ENCODE measurements at regions not wholly inside any gene's neighbourhood (a gene's known extent, or its start where the extent isn't known, plus 50 kb on each side); places are given as distances from the start of the nearest gene placed in this dataset.
"Not testable (repeated sequence)": the region's sequence is repeated elsewhere in the genome, so short reads cannot be mapped to it uniquely, and the experiment has no call there.

- H3K4me3 ChIP-seq (ENCODE audit: low read length), result no peak overlapping the region
- Mint-ChIP-seq H3K9me3 (peaks cover 0 to 6% (median 0%) of the 10 kb centered on the region in 11 donors), H3K4me3 (no peak overlapping the region), H3K27me3 (peaks cover 0 to 12% (median 0%) of the 10 kb centered on the region in 5 donors), H3K27ac (no peak overlapping the region), H3K36me3 (no peaks in the 10 kb centered on the region), H3K4me1 (no peaks in the 10 kb centered on the region)
- ChIA-PET CTCF (no interaction called here), POLR2A (no interaction called here)
- no peaks in the 10 kb centered on the region for H3K27me3 ChIP-seq (ENCODE audit: control insufficient read depth in 2 of 2, insufficient read depth in 2 of 2, low read length in 2 of 2)
- H3K36me3 ChIP-seq (ENCODE audit: control insufficient read depth in 2 of 3, insufficient read depth in 3 of 3, low read length in 3 of 3), result no peaks in the 10 kb centered on the region
- H3K9me3 ChIP-seq (ENCODE audit: control insufficient read depth in 2 of 3, low read length in 3 of 3), result no peaks in the 10 kb centered on the region
- intact Hi-C loops (cut with micrococcal nuclease), result no loop called here
- no peak overlapping the region for H3K27ac ChIP-seq (ENCODE audit: low read depth, low read length)
- no peak for DNase-seq
- no peak for ATAC-seq
- H3K4me1 ChIP-seq (ENCODE audit: control insufficient read depth in 2 of 2, insufficient read depth in 2 of 2, low read length in 2 of 2), result no peaks in the 10 kb centered on the region
These were observed 959.6 kb downstream of the SLC4A3 start for GRCh38 chr2:220586980-220587530.

GRCh38 chr2:220588148-220588547 is 960.7 kb downstream of the SLC4A3 start:
- ChIA-PET CTCF (no interaction called here), POLR2A (no interaction called here)
- no peaks in the 10 kb centered on the region for H3K36me3 Mint-ChIP-seq
- no peak overlapping the region for H3K27ac ChIP-seq (ENCODE audit: low read depth, low read length)
- H3K27ac Mint-ChIP-seq, result no peak overlapping the region
- no peaks in the 10 kb centered on the region for H3K9me3 ChIP-seq (ENCODE audit: control insufficient read depth in 2 of 3, low read length in 3 of 3)
- no peak for DNase-seq
- no peak overlapping the region for H3K4me3 ChIP-seq (ENCODE audit: low read length)
- H3K27me3 Mint-ChIP-seq, result peaks cover 0 to 14% (median 0%) of the 10 kb centered on the region in 5 donors
- no peak overlapping the region for H3K4me3 Mint-ChIP-seq
- peaks cover 0 to 6% (median 0%) of the 10 kb centered on the region in 11 donors for H3K9me3 Mint-ChIP-seq
- H3K27me3 ChIP-seq (ENCODE audit: control insufficient read depth in 2 of 2, insufficient read depth in 2 of 2, low read length in 2 of 2), result no peaks in the 10 kb centered on the region
- ATAC-seq, result no peak
- intact Hi-C loops (cut with micrococcal nuclease), result no loop called here
- H3K36me3 ChIP-seq (ENCODE audit: control insufficient read depth in 2 of 3, insufficient read depth in 3 of 3, low read length in 3 of 3), result no peaks in the 10 kb centered on the region
- no peaks in the 10 kb centered on the region for H3K4me1 ChIP-seq (ENCODE audit: control insufficient read depth in 2 of 2, insufficient read depth in 2 of 2, low read length in 2 of 2)
- no peaks in the 10 kb centered on the region for H3K4me1 Mint-ChIP-seq

- POLR2A ChIA-PET, result no interaction called here
- DNase-seq (no peak), ATAC-seq (no peak)
- Mint-ChIP-seq H3K36me3 (no peaks in the 10 kb centered on the region), H3K4me1 (no peaks in the 10 kb centered on the region), H3K9me3 (peaks cover 0 to 6% (median 0%) of the 10 kb centered on the region in 11 donors), H3K4me3 (no peak overlapping the region), H3K27me3 (peaks cover 0 to 18% (median 0%) of the 10 kb centered on the region in 5 donors), H3K27ac (no peak overlapping the region)
- Histone ChIP-seq H3K27me3 (ENCODE audit: control insufficient read depth in 2 of 2, insufficient read depth in 2 of 2, low read length in 2 of 2) (no peaks in the 10 kb centered on the region), H3K9me3 (ENCODE audit: control insufficient read depth in 2 of 3, low read length in 3 of 3) (no peaks in the 10 kb centered on the region), H3K4me1 (ENCODE audit: control insufficient read depth in 2 of 2, insufficient read depth in 2 of 2, low read length in 2 of 2) (no peaks in the 10 kb centered on the region), H3K27ac (ENCODE audit: low read depth, low read length) (no peak overlapping the region), H3K36me3 (ENCODE audit: control insufficient read depth in 2 of 3, insufficient read depth in 3 of 3, low read length in 3 of 3) (no peaks in the 10 kb centered on the region), H3K4me3 (ENCODE audit: low read length) (no peak overlapping the region)
- CTCF ChIA-PET, result no interaction called here
- intact Hi-C loops (cut with micrococcal nuclease), result no loop called here
These were observed 963.0 kb downstream of the SLC4A3 start for GRCh38 chr2:220590476-220590875.

- Mint-ChIP-seq H3K4me3 (no peak overlapping the region), H3K27ac (no peak overlapping the region), H3K9me3 (peaks cover 0 to 5% (median 0%) of the 10 kb centered on the region in 11 donors), H3K27me3 (peaks cover 0 to 13% (median 0%) of the 10 kb centered on the region in 5 donors), H3K4me1 (no peaks in the 10 kb centered on the region), H3K36me3 (no peaks in the 10 kb centered on the region)
- Histone ChIP-seq H3K4me1 (ENCODE audit: control insufficient read depth in 2 of 2, insufficient read depth in 2 of 2, low read length in 2 of 2) (no peaks in the 10 kb centered on the region), H3K36me3 (ENCODE audit: control insufficient read depth in 2 of 3, insufficient read depth in 3 of 3, low read length in 3 of 3) (no peaks in the 10 kb centered on the region), H3K9me3 (ENCODE audit: control insufficient read depth in 2 of 3, low read length in 3 of 3) (no peaks in the 10 kb centered on the region), H3K27ac (ENCODE audit: low read depth, low read length) (no peak overlapping the region), H3K4me3 (ENCODE audit: low read length) (no peak overlapping the region), H3K27me3 (ENCODE audit: control insufficient read depth in 2 of 2, insufficient read depth in 2 of 2, low read length in 2 of 2) (no peaks in the 10 kb centered on the region)
- ChIA-PET POLR2A (no interaction called here), CTCF (no interaction called here)
- no peak for DNase-seq
- intact Hi-C loops (cut with micrococcal nuclease), result no loop called here
- ATAC-seq, result no peak
These were observed 966.1 kb downstream of the SLC4A3 start for GRCh38 chr2:220593526-220593925.

DNA sequence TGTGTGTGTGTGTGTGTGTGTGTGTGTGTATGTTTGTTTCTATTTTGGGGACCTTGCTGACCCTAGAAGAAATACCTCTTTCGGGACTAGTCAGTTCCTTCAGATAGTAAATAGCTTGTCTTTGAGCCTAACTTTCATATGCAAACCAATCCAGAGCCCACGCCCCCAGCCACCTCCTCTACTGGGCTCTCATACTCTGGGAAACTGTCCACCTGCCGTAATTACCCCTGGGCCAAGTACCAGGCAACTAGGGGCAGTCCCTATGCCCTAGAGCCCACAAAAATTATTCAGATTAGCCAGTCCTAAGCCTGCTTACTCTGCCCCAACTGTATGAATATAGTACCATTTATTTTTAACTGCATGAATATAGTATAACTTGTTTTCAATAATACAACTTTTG is 970.4 kb downstream of the EPHA4 start:
- no peak overlapping the region for H3K27ac ChIP-seq (ENCODE audit: low read depth, low read length)
- no peaks in the 10 kb centered on the region for H3K36me3 Mint-ChIP-seq
- CTCF ChIA-PET, result no interaction called here
- intact Hi-C loops (cut with micrococcal nuclease), result no loop called here
- peaks cover 0 to 5% (median 0%) of the 10 kb centered on the region in 5 donors for H3K27me3 Mint-ChIP-seq
- DNase-seq (no peak), ATAC-seq (no peak)
- no peak overlapping the region for H3K4me3 ChIP-seq (ENCODE audit: low read length)
- no peaks in the 10 kb centered on the region for H3K9me3 ChIP-seq (ENCODE audit: control insufficient read depth in 2 of 3, low read length in 3 of 3)
- H3K4me1 ChIP-seq (ENCODE audit: control insufficient read depth in 2 of 2, insufficient read depth in 2 of 2, low read length in 2 of 2), result no peaks in the 10 kb centered on the region
- no peak overlapping the region for H3K4me3 Mint-ChIP-seq
- no peaks in the 10 kb centered on the region for H3K4me1 Mint-ChIP-seq
- POLR2A ChIA-PET, result no interaction called here
- no peaks in the 10 kb centered on the region for H3K36me3 ChIP-seq (ENCODE audit: control insufficient read depth in 2 of 3, insufficient read depth in 3 of 3, low read length in 3 of 3)
- H3K9me3 Mint-ChIP-seq, result peaks cover 0 to 15% (median 0%) of the 10 kb centered on the region in 11 donors
- H3K27me3 ChIP-seq (ENCODE audit: control insufficient read depth in 2 of 2, insufficient read depth in 2 of 2, low read length in 2 of 2), result no peaks in the 10 kb centered on the region
- H3K27ac Mint-ChIP-seq, result no peak overlapping the region

GRCh38 chr2:220613004-220613403 is 959.1 kb downstream of the EPHA4 start:
- H3K4me3 Mint-ChIP-seq; intact Hi-C loops (cut with micrococcal nuclease); H3K9me3 Mint-ChIP-seq; H3K27ac ChIP-seq (ENCODE audit: low read depth, low read length); CTCF ChIA-PET; H3K36me3 ChIP-seq (ENCODE audit: control insufficient read depth in 2 of 3, insufficient read depth in 3 of 3, low read length in 3 of 3); H3K27me3 ChIP-seq (ENCODE audit: control insufficient read depth in 2 of 2, insufficient read depth in 2 of 2, low read length in 2 of 2); H3K9me3 ChIP-seq (ENCODE audit: control insufficient read depth in 2 of 3, low read length in 3 of 3); H3K4me1 Mint-ChIP-seq; H3K4me1 ChIP-seq (ENCODE audit: control insufficient read depth in 2 of 2, insufficient read depth in 2 of 2, low read length in 2 of 2); DNase-seq; H3K4me3 ChIP-seq (ENCODE audit: low read length); POLR2A ChIA-PET; H3K36me3 Mint-ChIP-seq; ATAC-seq; H3K27ac Mint-ChIP-seq; H3K27me3 Mint-ChIP-seq: not testable (repeated sequence)

- Histone ChIP-seq H3K9me3 (ENCODE audit: control insufficient read depth in 2 of 3, low read length in 3 of 3) (no peaks in the 10 kb centered on the region), H3K27me3 (ENCODE audit: control insufficient read depth in 2 of 2, insufficient read depth in 2 of 2, low read length in 2 of 2) (no peaks in the 10 kb centered on the region), H3K36me3 (ENCODE audit: control insufficient read depth in 2 of 3, insufficient read depth in 3 of 3, low read length in 3 of 3) (no peaks in the 10 kb centered on the region), H3K4me3 (ENCODE audit: low read length) (no peak overlapping the region), H3K4me1 (ENCODE audit: control insufficient read depth in 2 of 2, insufficient read depth in 2 of 2, low read length in 2 of 2) (no peaks in the 10 kb centered on the region), H3K27ac (ENCODE audit: low read depth, low read length) (no peak overlapping the region)
- no peak for ATAC-seq
- H3K27ac Mint-ChIP-seq, result no peak overlapping the region
- H3K4me3 Mint-ChIP-seq, result no peak overlapping the region
- peaks cover 0 to 5% (median 0%) of the 10 kb centered on the region in 5 donors for H3K27me3 Mint-ChIP-seq
- H3K36me3 Mint-ChIP-seq, result no peaks in the 10 kb centered on the region
- H3K4me1 Mint-ChIP-seq, result no peaks in the 10 kb centered on the region
- no peak for DNase-seq
- intact Hi-C loops (cut with micrococcal nuclease), result no loop called here
- POLR2A ChIA-PET, result no interaction called here
- CTCF ChIA-PET, result no interaction called here
- H3K9me3 Mint-ChIP-seq, result peaks cover 0 to 2% (median 0%) of the 10 kb centered on the region in 11 donors
These were observed 958.0 kb downstream of the EPHA4 start for GRCh38 chr2:220614064-220614463.
